WTC11 (cell line): ENCODE measurements at regions not wholly inside any gene's neighbourhood (a gene's known extent, or its start where the extent isn't known, plus 50 kb on each side); places are given as distances from the start of the nearest gene placed in this dataset.
"Not testable (repeated sequence)": the region's sequence is repeated elsewhere in the genome, so short reads cannot be mapped to it uniquely, and the experiment has no call there.

Experiments
- ATAC-seq: fragments of 200-7000 bp; cut with Tn5 transposase; 2 replicates; pipeline ENCODE4 v1.10.0; 2021; ENCODE audit warnings: mild to moderate bottlenecking, moderate library complexity
- CTCF ChIA-PET: fragments of 300-600 bp; sonication (Branson Sonifier 250); formaldehyde crosslinking; loops from one replicate; lab custom pipeline; 2021; ENCODE audit warnings: antibody characterized with exemption; lab: Charles Lee
- POLR2A ChIA-PET: fragments of 350-600 bp; sonication (Branson Sonifier 250); formaldehyde crosslinking; loops from one replicate; lab custom pipeline; 2021; ENCODE audit warnings: antibody characterized with exemption; lab: Charles Lee
- DNase-seq: peaks from one replicate; pipeline ENCODE4 v3.0.0; 2021; ENCODE audit warnings: low spot score
- H3K27ac Mint-ChIP-seq: 2 replicates; pipeline ENCODE4 v1.8.0; 2021; ENCODE audit warnings: mixed read lengths
- H3K27me3 Mint-ChIP-seq: 2 replicates; pipeline ENCODE4 v1.8.0; 2021; ENCODE audit warnings: low read depth, mild to moderate bottlenecking, moderate library complexity, mixed read lengths
- H3K36me3 Mint-ChIP-seq: 2 replicates; pipeline ENCODE4 v1.8.0; 2021; ENCODE audit warnings: mixed read lengths
- H3K4me1 Mint-ChIP-seq: 2 replicates; pipeline ENCODE4 v1.8.0; 2022; ENCODE audit warnings: mixed read lengths
- H3K4me3 Mint-ChIP-seq: 2 replicates; pipeline ENCODE4 v1.8.0; 2021; ENCODE audit warnings: mild to moderate bottlenecking, moderate library complexity, mixed read lengths
- H3K9me3 Mint-ChIP-seq: 2 replicates; pipeline ENCODE4 v1.8.0; 2021; ENCODE audit warnings: mixed read lengths
- CBFB ChIP-seq: sonication (generic); formaldehyde crosslinking; IDR thresholded peaks from 2 replicates; pipeline ENCODE4 v1.8.1; 2022; ENCODE audit warnings: mild to moderate bottlenecking, low read depth, missing genetic modification reagents
- CDX4 ChIP-seq: fragments of 250-450 bp; sonication (Bioruptor Pico); IDR thresholded peaks from 2 replicates; pipeline ENCODE4 v1.9.0; 2021; ENCODE audit warnings: moderate library complexity, mild to moderate bottlenecking, inconsistent platforms, borderline replicate concordance
- ELF4 ChIP-seq: sonication (generic); formaldehyde crosslinking; IDR thresholded peaks from 2 replicates; pipeline ENCODE4 v1.8.1; 2022; ENCODE audit warnings: low read depth, mild to moderate bottlenecking, moderate library complexity, missing genetic modification reagents
- FOXP1 ChIP-seq: sonication (generic); formaldehyde crosslinking; IDR thresholded peaks from 2 replicates; pipeline ENCODE4 v1.8.0; 2022; ENCODE audit warnings: missing genetic modification reagents, mild to moderate bottlenecking, moderate library complexity, borderline replicate concordance
- GRHL2 ChIP-seq: fragments of 250-450 bp; sonication (Bioruptor Pico); IDR thresholded peaks from 2 replicates; pipeline ENCODE4 v1.8.0; 2022; ENCODE audit warnings: mild to moderate bottlenecking, moderate library complexity; ENCODE audit not compliant: insufficient replicate concordance, severe bottlenecking
- GTF2I ChIP-seq: fragments of 250-450 bp; sonication (Bioruptor Pico); conservative IDR thresholded peaks from 2 replicates; pipeline ENCODE4 v1.4.0; 2021; ENCODE audit warnings: mild to moderate bottlenecking
- OVOL2 ChIP-seq: fragments of 250-450 bp; sonication (Bioruptor Pico); IDR thresholded peaks from 2 replicates; pipeline ENCODE4 v1.9.0; 2021; ENCODE audit warnings: mild to moderate bottlenecking, borderline replicate concordance
- SMAD3 ChIP-seq: sonication (generic); formaldehyde crosslinking; IDR thresholded peaks from 2 replicates; pipeline ENCODE4 v1.8.0; 2022; ENCODE audit warnings: missing genetic modification reagents, mild to moderate bottlenecking, borderline replicate concordance
- SOX15 ChIP-seq: fragments of 250-450 bp; sonication (Bioruptor Pico); IDR thresholded peaks from 2 replicates; pipeline ENCODE4 v1.9.0; 2021; ENCODE audit warnings: mild to moderate bottlenecking
- SP1 ChIP-seq: sonication (generic); formaldehyde crosslinking; conservative IDR thresholded peaks from 2 replicates; pipeline ENCODE4 v1.8.1; 2022; ENCODE audit warnings: missing genetic modification reagents
- TEAD1 ChIP-seq: sonication (generic); formaldehyde crosslinking; IDR thresholded peaks from 2 replicates; pipeline ENCODE4 v1.8.0; 2022; ENCODE audit warnings: mild to moderate bottlenecking, missing genetic modification reagents
- ZNF121 ChIP-seq: sonication (generic); formaldehyde crosslinking; IDR thresholded peaks from 2 replicates; pipeline ENCODE4 v1.8.0; 2023; ENCODE audit warnings: missing genetic modification reagents
- ZNF138 ChIP-seq: sonication (generic); formaldehyde crosslinking; conservative IDR thresholded peaks from 2 replicates; pipeline ENCODE4 v1.8.1; 2022; ENCODE audit warnings: mild to moderate bottlenecking, moderate library complexity, missing genetic modification reagents
- ZNF416 ChIP-seq: fragments of 250-450 bp; sonication (Bioruptor Pico); IDR thresholded peaks from 2 replicates; pipeline ENCODE4 v1.9.0; 2021; ENCODE audit warnings: mild to moderate bottlenecking, inconsistent platforms
- TF ChIP-seq, protein P1 (sequence below): fragments of 200-600 bp; IDR thresholded peaks from 2 replicates; pipeline ENCODE4 v1.8.0; 2022; ENCODE audit warnings: antibody characterized with exemption
- TF ChIP-seq, protein P2 (sequence below): fragments of 250-450 bp; sonication (Bioruptor Pico); IDR thresholded peaks from 2 replicates; pipeline ENCODE4 v1.8.0; 2021; ENCODE audit warnings: mild to moderate bottlenecking
- TF ChIP-seq, protein P3 (sequence below): sonication (generic); formaldehyde crosslinking; IDR thresholded peaks from 2 replicates; pipeline ENCODE4 v1.8.1; 2023; ENCODE audit warnings: mild to moderate bottlenecking, missing genetic modification reagents

- Mint-ChIP-seq H3K27ac (no peak overlapping the region), H3K4me3 (no peak overlapping the region), H3K9me3 (peaks cover 18% of the 10 kb centered on the region), H3K36me3 (peaks cover 5% of the 10 kb centered on the region; the same call in 1 of the 2 replicates), H3K4me1 (peaks cover 4% of the 10 kb centered on the region), H3K27me3 (peaks cover 95% of the 10 kb centered on the region)
- ChIA-PET CTCF (interaction anchor here (0.9 kb wide), 1 partner anchor 72 kb away, joined by 3 read pairs; no protein-coding TSS in a partner anchor), POLR2A (no interaction called here)
- DNase-seq: no peak
- no peak for ATAC-seq
- TF ChIP-seq TEAD1 (CRISPR knock-in tag): no peak
- no peak for TF ChIP-seq ZNF121 (CRISPR knock-in tag)
- no peak for TF ChIP-seq SP1 (CRISPR knock-in tag)
- TF ChIP-seq CDX4 (CRISPR knock-in tag): no peak
- TF ChIP-seq GTF2I (CRISPR knock-in tag): no peak
- TF ChIP-seq, protein P1, sequence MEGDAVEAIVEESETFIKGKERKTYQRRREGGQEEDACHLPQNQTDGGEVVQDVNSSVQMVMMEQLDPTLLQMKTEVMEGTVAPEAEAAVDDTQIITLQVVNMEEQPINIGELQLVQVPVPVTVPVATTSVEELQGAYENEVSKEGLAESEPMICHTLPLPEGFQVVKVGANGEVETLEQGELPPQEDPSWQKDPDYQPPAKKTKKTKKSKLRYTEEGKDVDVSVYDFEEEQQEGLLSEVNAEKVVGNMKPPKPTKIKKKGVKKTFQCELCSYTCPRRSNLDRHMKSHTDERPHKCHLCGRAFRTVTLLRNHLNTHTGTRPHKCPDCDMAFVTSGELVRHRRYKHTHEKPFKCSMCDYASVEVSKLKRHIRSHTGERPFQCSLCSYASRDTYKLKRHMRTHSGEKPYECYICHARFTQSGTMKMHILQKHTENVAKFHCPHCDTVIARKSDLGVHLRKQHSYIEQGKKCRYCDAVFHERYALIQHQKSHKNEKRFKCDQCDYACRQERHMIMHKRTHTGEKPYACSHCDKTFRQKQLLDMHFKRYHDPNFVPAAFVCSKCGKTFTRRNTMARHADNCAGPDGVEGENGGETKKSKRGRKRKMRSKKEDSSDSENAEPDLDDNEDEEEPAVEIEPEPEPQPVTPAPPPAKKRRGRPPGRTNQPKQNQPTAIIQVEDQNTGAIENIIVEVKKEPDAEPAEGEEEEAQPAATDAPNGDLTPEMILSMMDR: no peak
- no peak for TF ChIP-seq SMAD3
- TF ChIP-seq GRHL2 (CRISPR knock-in tag): no peak
These were observed 121.8 kb upstream of the OR4E1 start for GRCh38 chr14:21795456-21795855.

DNA sequence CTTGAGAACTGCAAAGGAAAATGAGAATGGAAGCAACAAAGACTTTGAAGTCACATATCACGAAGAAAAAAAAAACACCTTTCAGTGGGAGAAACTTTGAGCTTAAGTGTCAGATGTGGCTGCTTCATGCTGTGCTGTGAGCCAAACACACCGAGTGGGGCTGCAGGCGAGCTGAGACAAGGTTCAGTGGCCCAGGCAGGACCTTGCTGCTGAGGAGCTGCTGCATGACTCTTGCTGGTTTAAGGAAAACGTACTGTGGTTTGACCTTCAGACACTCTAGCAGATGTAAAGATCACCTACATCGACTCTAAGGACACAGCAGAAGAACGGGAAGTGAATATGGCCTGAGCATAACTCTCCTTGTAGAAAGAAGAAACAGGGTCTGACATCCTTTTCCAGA, 118.1 kb upstream of the OR4E1 start:
- no peak for ATAC-seq

GRCh38 chr14:21788687-21789086, 115.1 kb upstream of the OR4E1 start:
- DNase-seq, H3K27ac Mint-ChIP-seq, H3K36me3 Mint-ChIP-seq, ATAC-seq, POLR2A ChIA-PET, H3K4me3 Mint-ChIP-seq, H3K4me1 Mint-ChIP-seq: not testable (repeated sequence)
- CTCF ChIA-PET: interaction anchor here (4.2 kb wide), 1 partner anchor 21 kb away, joined by 15 read pairs; no protein-coding TSS in a partner anchor
- Mint-ChIP-seq H3K27me3 (peaks cover 79% of the 10 kb centered on the region), H3K9me3 (peaks cover 13% of the 10 kb centered on the region)

More for the DNA sequence above, 118.1 kb upstream of the OR4E1 start:
- Mint-ChIP-seq H3K4me3 (no peak overlapping the region), H3K9me3 (peaks cover 30% of the 10 kb centered on the region), H3K36me3 (peaks cover 4% of the 10 kb centered on the region; the same call in 1 of the 2 replicates), H3K27me3 (peaks cover 95% of the 10 kb centered on the region), H3K4me1 (peaks cover 6% of the 10 kb centered on the region), H3K27ac (no peak overlapping the region)
- TF ChIP-seq OVOL2 (CRISPR knock-in tag): no peak
- no peak for TF ChIP-seq ZNF121 (CRISPR knock-in tag)
- no peak for TF ChIP-seq CBFB
- no peak for DNase-seq
- ChIA-PET POLR2A (no interaction called here), CTCF (interaction anchor here (0.6 to 4.2 kb wide), 10 partner anchors 11 to 1448 kb away, joined by 3 to 16 read pairs (median 4); partner anchors contain the start of gene PARP2)

GRCh38 chr14:21787242-21787641, 113.6 kb upstream of the OR4E1 start:
- H3K27me3 Mint-ChIP-seq: peaks cover 65% of the 10 kb centered on the region
- ATAC-seq, CTCF ChIA-PET, DNase-seq, H3K4me3 Mint-ChIP-seq, H3K27ac Mint-ChIP-seq, H3K4me1 Mint-ChIP-seq, POLR2A ChIA-PET, H3K36me3 Mint-ChIP-seq: not testable (repeated sequence)
- peaks cover 13% of the 10 kb centered on the region for H3K9me3 Mint-ChIP-seq

DNA sequence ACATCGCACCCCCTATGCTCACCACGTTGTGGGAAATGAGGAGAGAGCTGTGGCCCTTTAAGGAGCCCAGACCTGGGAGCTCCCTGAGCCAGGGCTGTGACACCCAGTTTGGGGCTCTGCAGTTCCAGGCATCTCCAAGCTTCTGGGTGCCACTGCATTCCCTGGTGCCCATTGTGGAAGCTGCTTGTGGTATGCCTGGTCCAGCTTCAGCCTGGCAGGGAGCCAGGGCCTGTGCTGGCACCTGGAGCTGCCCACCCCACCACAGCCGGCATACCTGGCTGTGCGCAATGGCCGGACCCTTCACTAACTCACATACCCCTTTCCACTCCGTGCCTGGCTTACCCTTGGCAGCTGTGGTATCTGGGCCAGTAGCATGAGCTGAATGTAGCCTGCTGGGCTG, 107.9 kb upstream of the OR4E1 start:
- Mint-ChIP-seq H3K9me3 (no peaks in the 10 kb centered on the region), H3K36me3 (no peaks in the 10 kb centered on the region), H3K4me3 (no peak overlapping the region), H3K27ac (no peak overlapping the region), H3K27me3 (peaks cover 13% of the 10 kb centered on the region; the same call in 1 of the 2 replicates), H3K4me1 (peaks cover 21% of the 10 kb centered on the region)
- ATAC-seq (no peak), DNase-seq (no peak)
- ChIA-PET CTCF (interaction anchor here (0.7 to 2.0 kb wide), 6 partner anchors 10 to 78 kb away, joined by 3 to 12 read pairs (median 6); no protein-coding TSS in a partner anchor), POLR2A (no interaction called here)
- TF ChIP-seq, protein P2, sequence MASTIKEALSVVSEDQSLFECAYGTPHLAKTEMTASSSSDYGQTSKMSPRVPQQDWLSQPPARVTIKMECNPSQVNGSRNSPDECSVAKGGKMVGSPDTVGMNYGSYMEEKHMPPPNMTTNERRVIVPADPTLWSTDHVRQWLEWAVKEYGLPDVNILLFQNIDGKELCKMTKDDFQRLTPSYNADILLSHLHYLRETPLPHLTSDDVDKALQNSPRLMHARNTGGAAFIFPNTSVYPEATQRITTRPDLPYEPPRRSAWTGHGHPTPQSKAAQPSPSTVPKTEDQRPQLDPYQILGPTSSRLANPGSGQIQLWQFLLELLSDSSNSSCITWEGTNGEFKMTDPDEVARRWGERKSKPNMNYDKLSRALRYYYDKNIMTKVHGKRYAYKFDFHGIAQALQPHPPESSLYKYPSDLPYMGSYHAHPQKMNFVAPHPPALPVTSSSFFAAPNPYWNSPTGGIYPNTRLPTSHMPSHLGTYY (CRISPR knock-in tag): no peak
- TF ChIP-seq ZNF138 (CRISPR knock-in tag) (no peak), FOXP1 (no peak), ZNF416 (CRISPR knock-in tag) (no peak), ELF4 (CRISPR knock-in tag) (no peak), SOX15 (CRISPR knock-in tag) (no peak)
- TF ChIP-seq, protein P3, sequence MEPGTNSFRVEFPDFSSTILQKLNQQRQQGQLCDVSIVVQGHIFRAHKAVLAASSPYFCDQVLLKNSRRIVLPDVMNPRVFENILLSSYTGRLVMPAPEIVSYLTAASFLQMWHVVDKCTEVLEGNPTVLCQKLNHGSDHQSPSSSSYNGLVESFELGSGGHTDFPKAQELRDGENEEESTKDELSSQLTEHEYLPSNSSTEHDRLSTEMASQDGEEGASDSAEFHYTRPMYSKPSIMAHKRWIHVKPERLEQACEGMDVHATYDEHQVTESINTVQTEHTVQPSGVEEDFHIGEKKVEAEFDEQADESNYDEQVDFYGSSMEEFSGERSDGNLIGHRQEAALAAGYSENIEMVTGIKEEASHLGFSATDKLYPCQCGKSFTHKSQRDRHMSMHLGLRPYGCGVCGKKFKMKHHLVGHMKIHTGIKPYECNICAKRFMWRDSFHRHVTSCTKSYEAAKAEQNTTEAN (CRISPR knock-in tag): no peak
